ENCODE measurements at regions not wholly inside any gene's neighbourhood (a gene's known extent, or its start where the extent isn't known, plus 50 kb on each side); places are given as distances from the start of the nearest gene placed in this dataset.

DNA sequence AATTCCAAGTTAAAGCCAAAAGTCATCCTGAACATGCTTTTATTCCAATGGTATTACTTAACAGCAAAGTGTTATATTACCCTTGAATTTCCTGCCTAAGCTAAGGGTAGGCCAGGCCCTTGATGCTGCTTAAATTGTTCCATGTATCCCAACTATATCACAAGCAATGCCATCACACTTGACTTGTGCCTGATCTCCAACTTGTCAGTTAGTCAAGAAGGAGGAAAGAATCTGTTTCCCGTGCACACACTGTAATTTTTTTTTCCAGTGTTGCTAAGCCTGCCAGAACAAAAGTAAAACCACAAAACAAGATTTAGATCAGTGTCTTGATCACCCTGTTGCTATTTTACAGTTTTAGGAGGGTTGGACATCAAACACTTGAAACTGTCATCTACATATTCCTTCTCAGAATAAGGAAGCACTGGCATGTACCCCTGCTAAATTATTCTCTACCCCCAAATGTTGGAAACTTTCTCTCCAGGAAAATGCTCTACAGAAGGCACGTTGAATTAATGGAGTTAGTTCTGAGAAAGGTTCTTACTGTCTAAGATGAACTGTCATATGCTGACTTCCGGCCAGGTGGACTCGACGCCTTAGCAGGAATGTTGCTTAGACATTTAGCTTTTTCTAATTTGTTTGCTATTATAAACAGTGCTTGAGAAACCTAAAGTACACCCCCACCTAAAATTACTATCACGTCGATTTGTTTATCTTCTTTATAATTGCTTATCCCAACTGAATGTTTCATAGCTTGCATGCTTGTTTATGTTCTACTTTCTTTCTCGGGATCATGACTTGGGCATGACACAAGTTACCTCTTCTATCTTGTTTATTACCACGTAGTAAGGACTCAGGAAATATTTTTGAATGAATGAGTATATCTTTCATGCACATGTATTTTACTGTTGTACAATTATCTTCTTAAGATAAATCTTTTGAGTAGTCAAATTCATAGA, 105.5 kb upstream of the ZNF438 start:
- H3K27ac Mint-ChIP-seq, result peak overlapping the region; percentile 76
- intact Hi-C loops (cut with micrococcal nuclease), result loop anchor here (1.0 to 10.0 kb wide), 3 partner anchors 10 to 435 kb away; no protein-coding TSS in a partner anchor
- DNase-seq (ENCODE audit: low spot score), result no peak
- H3K36me3 Mint-ChIP-seq (ENCODE audit: low read depth), result no peaks in the 10 kb centered on the region
- no peaks in the 10 kb centered on the region for H3K27me3 Mint-ChIP-seq (ENCODE audit: low read depth)
- H3K4me3 Mint-ChIP-seq (ENCODE audit: low read depth), result no peak overlapping the region
- no peaks in the 10 kb centered on the region for H3K9me3 Mint-ChIP-seq
- peaks cover 42% of the 10 kb centered on the region for H3K4me1 Mint-ChIP-seq (ENCODE audit: low read depth)

DNA sequence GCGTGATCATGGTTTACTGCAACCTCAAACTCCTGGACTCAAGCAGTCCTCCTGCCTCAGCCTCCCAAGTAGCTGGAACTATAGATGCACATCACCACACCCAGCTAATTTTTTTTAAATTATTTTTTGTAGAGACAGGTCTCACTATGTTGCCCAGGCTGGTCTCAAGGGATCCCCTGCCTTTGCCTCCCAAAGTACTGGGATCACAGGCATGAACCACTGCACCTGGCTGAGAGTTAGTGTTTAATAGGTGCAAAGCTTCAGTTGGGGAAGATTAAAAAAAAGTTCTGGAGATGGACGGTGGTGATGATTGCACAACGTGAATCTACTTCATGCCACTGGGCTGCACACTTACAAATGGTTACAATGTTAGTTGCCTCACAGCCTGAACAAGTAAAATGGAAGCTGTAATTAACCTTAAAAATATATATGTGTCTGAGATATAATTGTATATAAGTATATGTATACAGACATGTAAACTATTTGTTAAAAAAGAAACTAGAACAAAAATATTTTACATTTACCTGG, 106.4 kb upstream of the ZNF438 start:
- Mint-ChIP-seq H3K4me3 (ENCODE audit: low read depth) (no peak overlapping the region), H3K27ac (no peak overlapping the region), H3K36me3 (ENCODE audit: low read depth) (no peaks in the 10 kb centered on the region), H3K27me3 (ENCODE audit: low read depth) (no peaks in the 10 kb centered on the region), H3K9me3 (no peaks in the 10 kb centered on the region), H3K4me1 (ENCODE audit: low read depth) (peaks cover 37% of the 10 kb centered on the region)
- intact Hi-C loops (cut with micrococcal nuclease), result loop anchor here (5.0 to 10.0 kb wide), 2 partner anchors 153 to 436 kb away; no protein-coding TSS in a partner anchor
- DNase-seq (ENCODE audit: low spot score), result no peak

DNA sequence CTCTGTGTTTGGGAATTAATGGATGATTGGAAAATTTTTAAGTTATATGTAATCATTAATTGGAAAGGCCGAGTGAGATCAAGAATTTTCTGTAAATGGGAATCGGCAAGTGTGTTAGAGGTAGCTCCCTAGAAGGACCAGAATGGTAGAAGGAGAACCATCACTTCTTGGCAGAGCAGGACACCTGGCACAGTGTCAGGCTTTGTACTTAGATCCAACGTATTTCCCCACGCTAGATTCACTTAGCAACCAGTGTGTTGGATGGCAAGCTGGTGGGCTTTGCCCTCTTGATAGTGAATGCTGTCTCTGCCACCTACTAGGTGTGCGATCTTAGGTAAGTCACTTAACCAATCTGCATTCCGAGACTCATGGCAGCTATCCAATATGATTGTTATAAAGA, 107.8 kb upstream of the ZNF438 start:
- H3K27me3 Mint-ChIP-seq (ENCODE audit: low read depth), result no peaks in the 10 kb centered on the region
- H3K27ac Mint-ChIP-seq, result no peak overlapping the region
- no peak overlapping the region for H3K4me3 Mint-ChIP-seq (ENCODE audit: low read depth)

DNA sequence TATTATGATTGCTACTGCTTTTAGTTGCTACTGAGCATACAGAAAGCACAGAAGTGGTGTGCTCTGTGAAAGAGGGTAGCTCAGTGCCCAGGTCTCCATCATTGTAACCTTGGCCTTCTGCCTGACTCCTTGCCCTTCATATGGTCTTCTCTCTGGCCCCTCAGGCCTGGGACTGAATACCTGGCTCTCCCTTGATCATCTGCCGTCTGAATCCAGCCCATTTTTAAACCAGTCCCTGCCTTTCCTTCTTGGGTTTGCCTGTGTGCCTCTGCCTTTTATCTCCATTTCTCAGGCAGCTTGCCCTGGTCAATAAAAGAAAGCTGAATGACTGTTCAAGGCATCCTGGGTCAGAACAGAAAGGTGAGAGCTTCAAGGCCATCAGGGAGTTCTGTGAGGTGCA, 109.1 kb upstream of the ZNF438 start:
- H3K36me3 Mint-ChIP-seq (ENCODE audit: low read depth), result no peaks in the 10 kb centered on the region
- H3K27me3 Mint-ChIP-seq (ENCODE audit: low read depth), result no peaks in the 10 kb centered on the region
- H3K4me1 Mint-ChIP-seq (ENCODE audit: low read depth), result peaks cover 39% of the 10 kb centered on the region
- DNase-seq (ENCODE audit: low spot score), result no peak
- H3K4me3 Mint-ChIP-seq (ENCODE audit: low read depth), result no peak overlapping the region
- intact Hi-C loops (cut with micrococcal nuclease), result no loop called here
- no peak overlapping the region for H3K27ac Mint-ChIP-seq
- no peaks in the 10 kb centered on the region for H3K9me3 Mint-ChIP-seq

More for the DNA sequence above, 107.8 kb upstream of the ZNF438 start:
- H3K9me3 Mint-ChIP-seq, result no peaks in the 10 kb centered on the region
- DNase-seq (ENCODE audit: low spot score), result no peak
- peaks cover 39% of the 10 kb centered on the region for H3K4me1 Mint-ChIP-seq (ENCODE audit: low read depth)
- no peaks in the 10 kb centered on the region for H3K36me3 Mint-ChIP-seq (ENCODE audit: low read depth)
- intact Hi-C loops (cut with micrococcal nuclease), result loop anchor here (5.0 to 10.0 kb wide), 2 partner anchors 155 to 437 kb away; no protein-coding TSS in a partner anchor

DNA sequence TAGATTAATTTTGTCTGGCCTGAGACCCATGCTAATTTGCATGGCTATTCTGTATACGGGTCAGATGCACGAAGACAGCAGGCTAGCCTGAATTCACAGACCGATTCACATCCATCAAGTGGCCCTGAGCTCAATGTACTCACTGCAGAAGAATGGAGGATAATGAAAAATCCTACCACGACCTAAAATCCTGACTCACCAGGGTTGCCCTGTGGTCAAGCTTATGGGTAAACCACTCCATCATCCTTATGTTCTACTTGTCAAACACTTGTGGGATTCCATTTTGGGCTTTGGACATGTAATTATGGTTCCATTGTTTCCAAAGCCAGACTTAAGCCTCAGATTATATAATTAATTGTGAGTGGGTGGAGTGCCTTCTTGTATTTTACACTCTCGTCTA, 110.4 kb upstream of the ZNF438 start:
- peaks cover 41% of the 10 kb centered on the region for H3K4me1 Mint-ChIP-seq (ENCODE audit: low read depth)
- intact Hi-C loops (cut with micrococcal nuclease), result no loop called here
- no peaks in the 10 kb centered on the region for H3K36me3 Mint-ChIP-seq (ENCODE audit: low read depth)
- H3K9me3 Mint-ChIP-seq, result no peaks in the 10 kb centered on the region
- DNase-seq (ENCODE audit: low spot score), result no peak
- no peak overlapping the region for H3K4me3 Mint-ChIP-seq (ENCODE audit: low read depth)
- no peak overlapping the region for H3K27ac Mint-ChIP-seq
- no peaks in the 10 kb centered on the region for H3K27me3 Mint-ChIP-seq (ENCODE audit: low read depth)

DNA sequence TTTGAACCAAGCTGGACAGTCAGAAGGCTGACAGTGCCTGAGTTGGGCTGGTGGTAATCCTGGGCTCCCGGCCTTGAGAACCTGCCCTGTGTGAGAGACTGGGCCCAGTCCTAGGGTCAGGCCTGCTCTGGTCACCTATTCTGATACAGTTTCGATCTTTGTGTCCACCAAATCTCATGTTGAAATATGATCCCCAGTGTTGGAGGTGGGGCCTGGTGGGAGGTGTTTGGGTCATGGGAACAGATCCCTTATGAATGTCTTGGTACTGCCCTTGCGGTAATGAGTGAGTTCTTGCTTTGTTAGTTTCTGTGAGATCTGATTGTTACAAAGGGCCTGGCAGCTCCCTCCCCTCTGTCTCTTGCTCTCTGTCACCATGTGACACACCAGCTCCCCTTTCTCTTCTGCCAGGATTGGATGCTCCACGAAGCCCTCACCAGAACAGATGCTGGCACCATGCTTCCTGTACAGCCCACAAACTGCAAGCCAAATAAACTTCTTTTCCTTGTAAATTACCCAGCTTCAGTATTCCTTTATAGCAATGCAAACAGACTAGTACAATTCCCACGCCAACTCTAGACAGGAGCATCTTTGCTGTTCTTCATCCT, 111.8 kb upstream of the ZNF438 start:
- H3K4me1 Mint-ChIP-seq (ENCODE audit: low read depth), result peaks cover 41% of the 10 kb centered on the region
- no peaks in the 10 kb centered on the region for H3K36me3 Mint-ChIP-seq (ENCODE audit: low read depth)
- H3K4me3 Mint-ChIP-seq (ENCODE audit: low read depth), result no peak overlapping the region
- intact Hi-C loops (cut with micrococcal nuclease), result no loop called here
- no peak for DNase-seq (ENCODE audit: low spot score)
- peak overlapping the region; percentile 10 for H3K27ac Mint-ChIP-seq
- no peaks in the 10 kb centered on the region for H3K9me3 Mint-ChIP-seq
- H3K27me3 Mint-ChIP-seq (ENCODE audit: low read depth), result no peaks in the 10 kb centered on the region

DNA sequence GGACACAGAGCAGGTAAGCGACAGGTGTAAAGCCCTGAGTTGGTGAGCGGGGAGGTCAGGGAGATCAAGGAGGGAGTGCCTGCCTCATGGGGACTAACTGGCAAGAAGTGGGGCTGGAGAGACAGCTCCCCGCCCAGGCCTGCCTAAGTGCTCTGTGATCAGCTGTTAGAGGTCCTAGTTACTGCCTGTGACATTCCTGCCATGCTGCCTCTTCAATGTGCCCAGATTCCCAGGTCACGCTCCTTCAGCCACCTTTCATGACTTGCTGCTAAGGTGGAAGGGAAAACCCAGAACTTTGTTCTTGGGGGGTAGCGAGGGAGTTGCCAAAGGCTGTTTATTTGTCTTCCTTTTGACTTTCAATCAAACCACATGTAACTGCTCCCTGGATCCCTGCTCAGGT, 114.3 kb upstream of the ZNF438 start:
- H3K27ac Mint-ChIP-seq, result peak overlapping the region; percentile 81
- DNase-seq (ENCODE audit: low spot score), result no peak
- H3K4me3 Mint-ChIP-seq (ENCODE audit: low read depth), result peak overlapping the region; percentile 66
- intact Hi-C loops (cut with micrococcal nuclease), result loop anchor here (2.0 kb wide), 1 partner anchor 173 kb away; the partner anchor contains the start of gene ZEB1
- H3K4me1 Mint-ChIP-seq (ENCODE audit: low read depth), result peaks cover 43% of the 10 kb centered on the region
- no peaks in the 10 kb centered on the region for H3K36me3 Mint-ChIP-seq (ENCODE audit: low read depth)
- H3K27me3 Mint-ChIP-seq (ENCODE audit: low read depth), result no peaks in the 10 kb centered on the region
- no peaks in the 10 kb centered on the region for H3K9me3 Mint-ChIP-seq

DNA sequence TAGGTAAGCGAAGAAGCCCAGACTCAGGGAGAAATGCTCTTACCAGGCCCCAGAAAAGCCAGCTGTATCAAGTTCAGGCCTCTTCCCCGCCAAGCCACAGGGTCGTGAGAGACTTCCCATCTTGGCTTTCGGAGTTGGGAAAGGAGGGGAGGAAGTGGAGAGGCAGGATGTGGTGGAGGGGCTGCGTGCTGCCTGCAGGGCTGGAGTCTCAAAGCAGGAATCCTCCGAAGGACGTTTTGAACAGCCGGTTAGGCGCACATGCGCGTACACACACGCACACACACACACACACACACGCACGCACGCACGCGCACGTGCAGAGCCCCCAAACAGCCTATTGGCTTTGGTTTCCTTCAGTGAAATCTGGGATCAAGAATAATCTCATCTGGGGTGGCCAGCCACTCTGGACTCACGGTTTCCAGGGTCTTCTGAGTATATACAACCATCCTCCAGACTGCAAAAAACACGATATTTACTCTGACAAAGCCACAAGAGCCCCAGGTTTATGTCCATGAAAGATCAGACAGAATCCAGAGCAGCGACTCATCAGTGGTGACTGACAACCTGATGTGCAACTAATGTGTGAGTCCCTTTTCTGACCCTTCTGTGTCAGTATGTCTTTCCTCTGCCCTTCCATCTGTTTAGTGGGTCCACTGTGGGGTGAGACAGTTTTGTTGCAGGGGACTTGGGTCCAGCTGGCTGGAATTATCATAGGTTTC, 115.0 kb upstream of the ZNF438 start:
- Mint-ChIP-seq H3K27ac (peak overlapping the region; percentile 81), H3K4me3 (ENCODE audit: low read depth) (peak overlapping the region; percentile 66), H3K27me3 (ENCODE audit: low read depth) (no peaks in the 10 kb centered on the region), H3K4me1 (ENCODE audit: low read depth) (peaks cover 48% of the 10 kb centered on the region), H3K36me3 (ENCODE audit: low read depth) (no peaks in the 10 kb centered on the region), H3K9me3 (no peaks in the 10 kb centered on the region)
- DNase-seq (ENCODE audit: low spot score), result no peak
- intact Hi-C loops (cut with micrococcal nuclease), result loop anchor here (1.0 to 2.0 kb wide), 3 partner anchors 9 to 172 kb away; partner anchors contain the start of gene ZEB1

DNA sequence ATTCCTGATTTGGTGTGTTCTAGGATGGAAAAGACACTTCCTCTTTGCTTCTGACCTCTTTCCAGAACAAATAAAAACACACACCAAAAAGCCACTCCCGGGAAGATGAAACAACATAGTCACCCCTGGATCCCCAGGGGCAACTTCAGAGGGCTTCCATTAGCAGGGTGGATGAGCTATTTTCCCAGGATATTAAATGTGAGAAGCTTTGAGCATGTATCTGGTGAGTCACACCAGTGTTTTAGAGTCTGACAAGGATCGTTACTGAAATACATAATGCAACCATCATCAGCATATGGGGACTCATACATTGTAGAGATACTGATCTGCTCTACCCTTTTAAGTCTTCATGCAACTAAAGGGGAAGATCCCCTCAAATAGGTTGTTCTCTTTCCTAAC, 115.5 kb upstream of the ZNF438 start:
- Mint-ChIP-seq H3K36me3 (ENCODE audit: low read depth) (no peaks in the 10 kb centered on the region), H3K4me3 (ENCODE audit: low read depth) (peak overlapping the region; percentile 66), H3K27me3 (ENCODE audit: low read depth) (no peaks in the 10 kb centered on the region), H3K4me1 (ENCODE audit: low read depth) (peaks cover 45% of the 10 kb centered on the region), H3K27ac (peak overlapping the region; percentile 81), H3K9me3 (no peaks in the 10 kb centered on the region)
- DNase-seq (ENCODE audit: low spot score), result no peak
- intact Hi-C loops (cut with micrococcal nuclease), result loop anchor here (1.0 to 2.0 kb wide), 3 partner anchors 10 to 172 kb away; partner anchors contain the start of gene ZEB1

DNA sequence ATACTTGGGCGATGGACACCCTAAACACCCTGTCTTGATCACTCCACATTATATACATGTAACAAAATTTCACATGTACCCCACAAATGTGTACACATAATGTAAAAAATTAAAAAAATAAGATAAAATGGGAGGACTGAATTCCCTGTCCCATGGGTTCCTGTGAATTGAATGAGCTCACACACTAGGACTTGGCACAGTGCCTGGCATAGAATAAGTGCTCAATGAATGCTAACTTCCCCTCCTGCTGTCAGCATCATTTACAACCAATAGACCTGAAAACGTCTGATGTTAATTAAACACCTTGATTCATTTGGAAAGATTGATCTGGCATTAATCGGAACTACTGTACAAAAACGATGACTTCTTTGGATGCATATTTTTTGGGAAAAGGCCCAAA, 117.3 kb upstream of the ZNF438 start:
- H3K36me3 Mint-ChIP-seq (ENCODE audit: low read depth), result no peaks in the 10 kb centered on the region
- no peaks in the 10 kb centered on the region for H3K27me3 Mint-ChIP-seq (ENCODE audit: low read depth)

DNA sequence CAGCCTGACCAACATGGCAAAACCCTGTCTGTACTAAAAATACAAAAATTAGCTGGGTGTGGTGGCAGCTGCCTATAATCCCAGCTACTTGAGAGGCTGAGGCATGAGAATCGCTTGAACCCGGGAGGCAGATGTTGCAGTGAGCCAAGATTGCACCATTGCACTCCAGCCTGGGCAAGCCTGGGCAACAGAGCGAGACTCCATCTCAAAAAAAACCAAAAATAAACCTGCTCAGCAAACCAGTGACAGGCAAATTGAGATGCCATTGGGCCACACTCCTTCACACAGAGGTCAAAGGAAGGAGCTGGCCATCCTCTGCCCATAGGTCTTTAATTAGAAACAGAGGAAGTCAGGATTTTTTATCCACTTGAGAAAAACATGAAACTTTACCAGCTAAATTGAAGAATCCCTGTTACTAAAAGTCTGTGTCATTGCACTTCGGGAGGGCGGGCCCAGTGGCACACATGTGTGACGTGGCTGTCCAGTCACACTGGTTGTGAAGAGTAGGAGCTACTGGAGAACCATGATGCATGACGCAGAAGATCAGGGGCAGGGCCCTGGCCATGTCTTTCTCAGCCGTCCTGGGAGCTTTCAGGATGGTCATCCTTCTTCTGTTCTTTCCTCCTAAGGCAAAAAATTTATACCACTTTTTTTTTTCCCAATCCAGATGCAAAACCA, 118.3 kb upstream of the ZNF438 start:
- Mint-ChIP-seq H3K9me3 (peaks cover 3% of the 10 kb centered on the region), H3K36me3 (ENCODE audit: low read depth) (no peaks in the 10 kb centered on the region), H3K4me1 (ENCODE audit: low read depth) (peaks cover 36% of the 10 kb centered on the region), H3K27me3 (ENCODE audit: low read depth) (no peaks in the 10 kb centered on the region), H3K4me3 (ENCODE audit: low read depth) (no peak overlapping the region), H3K27ac (no peak overlapping the region)
- intact Hi-C loops (cut with micrococcal nuclease), result no loop called here
- no peak for DNase-seq (ENCODE audit: low spot score)

More for the DNA sequence above, 117.3 kb upstream of the ZNF438 start:
- Mint-ChIP-seq H3K4me1 (ENCODE audit: low read depth) (peaks cover 41% of the 10 kb centered on the region), H3K9me3 (peaks cover 2% of the 10 kb centered on the region), H3K4me3 (ENCODE audit: low read depth) (no peak overlapping the region), H3K27ac (no peak overlapping the region)
- no peak for DNase-seq (ENCODE audit: low spot score)
- intact Hi-C loops (cut with micrococcal nuclease), result no loop called here

DNA sequence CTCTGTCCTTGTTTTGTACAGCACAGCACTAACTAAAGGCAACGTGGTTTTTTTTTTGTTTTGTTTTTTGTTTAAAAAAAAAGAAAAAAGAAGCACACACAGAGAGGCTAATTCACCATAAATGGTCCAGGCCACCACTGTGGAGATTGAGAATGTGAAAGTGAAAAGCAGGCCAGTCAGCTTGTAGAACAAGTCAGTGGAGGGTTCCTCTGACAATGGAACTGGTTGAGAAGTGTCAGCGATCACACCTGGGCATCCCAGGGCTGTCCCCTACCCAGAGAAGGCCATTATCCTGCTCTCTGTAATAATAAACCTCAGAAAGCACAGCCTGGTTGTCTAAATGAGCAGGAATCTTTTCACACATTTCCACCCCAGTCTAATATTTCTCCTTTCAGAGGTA, 119.6 kb upstream of the ZNF438 start:
- no peak for DNase-seq (ENCODE audit: low spot score)
- no peak overlapping the region for H3K4me3 Mint-ChIP-seq (ENCODE audit: low read depth)
- no peaks in the 10 kb centered on the region for H3K36me3 Mint-ChIP-seq (ENCODE audit: low read depth)

More for the DNA sequence above, 119.6 kb upstream of the ZNF438 start:
- H3K4me1 Mint-ChIP-seq (ENCODE audit: low read depth), result peaks cover 24% of the 10 kb centered on the region
- no peaks in the 10 kb centered on the region for H3K27me3 Mint-ChIP-seq (ENCODE audit: low read depth)
- intact Hi-C loops (cut with micrococcal nuclease), result no loop called here
- no peak overlapping the region for H3K27ac Mint-ChIP-seq
- peaks cover 3% of the 10 kb centered on the region for H3K9me3 Mint-ChIP-seq

All from activated T-helper 2 cell treated with anti-CD3 and anti-CD28 coated beads, Interferon-gamma antibody, Interleukin-2, Interleukin-4, amounts not matched to agents 10 μg/mL and 5 μg/mL and 100 μg/mL, durations not matched to agents 14 hours and 24 hours and 36 hours (primary cell).